Psoas muscle (tissue), 7 donors: ENCODE measurements at regions not wholly inside any gene's neighbourhood (a gene's known extent, or its start where the extent isn't known, plus 50 kb on each side); places are given as distances from the start of the nearest gene placed in this dataset.

Source experiments
- ATAC-seq, 4 donors: fragments of 200-7000 bp; cut with Tn5 transposase; one replicate each; pipeline ENCODE4 v1.9.1; 2020; ENCODE audit warnings: moderate library complexity in 3 of 4, mild to moderate bottlenecking in 2 of 4
- DNase-seq, 2 donors: peaks; one replicate each; pipeline ENCODE4 v3.0.0-alpha.2; 2020
- H3K27ac ChIP-seq: fragments of 200-600 bp; one replicate; pipeline ENCODE4 v1.8.0; 2022
- H3K27me3 ChIP-seq, 3 donors: fragments of 200-600 bp in 1 of 3; one replicate each; pipeline versions ENCODE4 v1.6.1 to v1.8.0; 2013 to 2022; ENCODE audit warnings: low read length in 2 of 3, mild to moderate bottlenecking in 2 of 3, moderate library complexity in 1 of 3; ENCODE audit not compliant: insufficient read depth in 3 of 3
- H3K36me3 ChIP-seq, 2 donors: fragments of 200-600 bp in 1 of 2; one replicate each; pipeline versions ENCODE4 v1.6.1 to v1.8.0; 2013 to 2022; ENCODE audit warnings: low read depth in 1 of 2, mild to moderate bottlenecking in 1 of 2, moderate library complexity in 1 of 2; ENCODE audit not compliant: insufficient read depth in 1 of 2
- H3K4me1 ChIP-seq: fragments of 200-600 bp; one replicate; pipeline ENCODE4 v1.8.0; 2022
- H3K4me3 ChIP-seq: fragments of 200-600 bp; one replicate; pipeline ENCODE4 v1.8.0; 2022; ENCODE audit warnings: mild to moderate bottlenecking
- H3K9me3 ChIP-seq: fragments of 200-600 bp; one replicate; pipeline ENCODE4 v1.8.0; 2022
- WGBS, 3 donors: extraction: QIAGEN DNeasy Blood & Tissue Kit; methylation state at CpG; one replicate each; pipeline versions ENCODE4 v1.1.6 to v1.1.7; 2013; 5-methylcytosine and 5-hydroxymethylcytosine counted together
- intact Hi-C, 2 donors: fragments of 100-400 bp; cut with DNase I; formaldehyde crosslinking; loops; one replicate each; pipeline versions ENCODE4 v1.11.0 to v1.14.2; 2022
- TF ChIP-seq, protein P1 (sequence below): fragments of 200-600 bp; IDR thresholded peaks from one replicate; pipeline ENCODE4 v1.8.0; 2022; ENCODE audit warnings: antibody characterized with exemption
- donor health status: healthy with polysubstance abuse.
- donor health status: DM: no; HTN: no; CAD: no; lungs with moderate emphysema.
- donor health status: Bipolar disorder and iron deficiency.
- donor health status: healthy.
- donor health status: DM: yes; HTN: yes; CAD: no.
- donor health status: DM: no; HTN: no; CAD: no.
- donor health status: DM: yes; HTN: yes; CAD: no.

DNA sequence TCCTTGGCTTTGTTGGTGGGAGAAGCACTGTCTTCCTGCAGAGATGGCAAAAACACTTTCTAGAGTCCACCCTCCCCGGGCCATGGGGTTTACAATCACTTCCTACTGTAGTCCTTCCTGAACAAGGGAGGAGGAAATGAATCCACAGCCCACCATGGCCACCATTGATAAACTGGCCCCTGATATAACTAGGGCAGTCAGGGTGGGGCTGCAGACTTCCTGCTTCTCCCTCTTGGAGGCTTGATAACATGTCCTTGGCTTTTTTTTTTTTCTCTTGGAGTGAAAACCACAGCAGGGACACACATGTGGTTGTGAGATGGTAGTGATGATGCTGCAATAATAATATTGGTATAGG lies 437.8 kb downstream of the ZNF521 start:
- no peak overlapping the region for H3K27ac ChIP-seq
- WGBS, 3 donors: 8 to 35% (median 22%) methylated on average over 1 of the region's 1 CpG
- TF ChIP-seq, protein P1, sequence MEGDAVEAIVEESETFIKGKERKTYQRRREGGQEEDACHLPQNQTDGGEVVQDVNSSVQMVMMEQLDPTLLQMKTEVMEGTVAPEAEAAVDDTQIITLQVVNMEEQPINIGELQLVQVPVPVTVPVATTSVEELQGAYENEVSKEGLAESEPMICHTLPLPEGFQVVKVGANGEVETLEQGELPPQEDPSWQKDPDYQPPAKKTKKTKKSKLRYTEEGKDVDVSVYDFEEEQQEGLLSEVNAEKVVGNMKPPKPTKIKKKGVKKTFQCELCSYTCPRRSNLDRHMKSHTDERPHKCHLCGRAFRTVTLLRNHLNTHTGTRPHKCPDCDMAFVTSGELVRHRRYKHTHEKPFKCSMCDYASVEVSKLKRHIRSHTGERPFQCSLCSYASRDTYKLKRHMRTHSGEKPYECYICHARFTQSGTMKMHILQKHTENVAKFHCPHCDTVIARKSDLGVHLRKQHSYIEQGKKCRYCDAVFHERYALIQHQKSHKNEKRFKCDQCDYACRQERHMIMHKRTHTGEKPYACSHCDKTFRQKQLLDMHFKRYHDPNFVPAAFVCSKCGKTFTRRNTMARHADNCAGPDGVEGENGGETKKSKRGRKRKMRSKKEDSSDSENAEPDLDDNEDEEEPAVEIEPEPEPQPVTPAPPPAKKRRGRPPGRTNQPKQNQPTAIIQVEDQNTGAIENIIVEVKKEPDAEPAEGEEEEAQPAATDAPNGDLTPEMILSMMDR: no peak
- DNase-seq (no peak), ATAC-seq (no peak)
- no peaks in the 10 kb centered on the region for H3K9me3 ChIP-seq
- intact Hi-C loops: no loop called here
- no peak overlapping the region for H3K4me3 ChIP-seq
- H3K27me3 ChIP-seq: no peaks in the 10 kb centered on the region
- no peaks in the 10 kb centered on the region for H3K36me3 ChIP-seq
- H3K4me1 ChIP-seq: no peaks in the 10 kb centered on the region

DNA sequence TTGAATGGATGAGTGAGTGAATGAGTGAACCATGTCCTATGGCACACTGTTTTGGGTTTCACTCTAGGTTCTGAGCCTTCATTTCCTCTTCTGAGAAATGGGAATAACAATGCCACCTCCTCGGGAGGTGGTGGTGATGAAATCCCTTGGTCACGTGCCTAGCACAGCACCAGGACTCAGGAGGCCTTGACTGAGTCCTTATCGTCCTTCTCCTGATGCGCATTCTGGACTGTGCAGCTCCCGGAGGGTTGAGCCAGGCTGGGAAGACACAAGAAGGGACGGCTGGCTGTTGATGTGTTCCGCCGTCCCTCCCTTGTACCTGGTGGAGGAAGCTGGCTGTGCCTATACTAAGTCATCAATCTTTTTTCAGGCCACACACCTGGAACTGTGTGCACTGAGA lies 437.3 kb downstream of the ZNF521 start:
- Histone ChIP-seq H3K27ac (no peak overlapping the region), H3K36me3 (no peaks in the 10 kb centered on the region), H3K27me3 (no peaks in the 10 kb centered on the region), H3K4me1 (no peaks in the 10 kb centered on the region), H3K9me3 (no peaks in the 10 kb centered on the region), H3K4me3 (no peak overlapping the region)
- DNase-seq: no peak
- intact Hi-C loops: no loop called here
- TF ChIP-seq, protein P1: no peak
- ATAC-seq: no peak
- WGBS, 3 donors: 84 to 87% (median 85%) methylated on average over 8 of the region's 8 CpGs

DNA sequence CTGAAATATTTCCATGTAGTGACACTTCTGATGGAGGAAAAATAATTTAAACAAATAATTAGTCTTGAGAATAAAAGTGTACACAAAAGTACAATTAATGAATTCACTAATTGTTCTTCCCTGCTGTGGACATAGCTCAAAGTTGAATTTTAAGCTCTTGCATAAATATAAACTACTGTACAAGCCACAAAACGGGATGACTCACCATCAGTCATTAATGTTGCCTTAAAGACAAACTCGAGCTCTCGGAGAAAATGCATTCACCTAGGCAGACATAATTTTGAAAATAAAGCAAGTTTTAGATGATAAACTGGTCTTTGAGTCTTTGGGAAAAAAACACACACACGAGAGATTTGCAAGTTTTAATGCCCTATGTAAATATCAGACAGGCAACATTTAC lies 436.4 kb downstream of the ZNF521 start:
- Histone ChIP-seq H3K9me3 (no peaks in the 10 kb centered on the region), H3K4me3 (no peak overlapping the region), H3K27me3 (no peaks in the 10 kb centered on the region), H3K27ac (no peak overlapping the region), H3K36me3 (no peaks in the 10 kb centered on the region), H3K4me1 (no peaks in the 10 kb centered on the region)
- DNase-seq (no peak), ATAC-seq (no peak)
- 72 to 87% (median 86%) methylated on average over 4 of the region's 4 CpGs for WGBS, 3 donors
- intact Hi-C loops: no loop called here
- TF ChIP-seq, protein P1: no peak

DNA sequence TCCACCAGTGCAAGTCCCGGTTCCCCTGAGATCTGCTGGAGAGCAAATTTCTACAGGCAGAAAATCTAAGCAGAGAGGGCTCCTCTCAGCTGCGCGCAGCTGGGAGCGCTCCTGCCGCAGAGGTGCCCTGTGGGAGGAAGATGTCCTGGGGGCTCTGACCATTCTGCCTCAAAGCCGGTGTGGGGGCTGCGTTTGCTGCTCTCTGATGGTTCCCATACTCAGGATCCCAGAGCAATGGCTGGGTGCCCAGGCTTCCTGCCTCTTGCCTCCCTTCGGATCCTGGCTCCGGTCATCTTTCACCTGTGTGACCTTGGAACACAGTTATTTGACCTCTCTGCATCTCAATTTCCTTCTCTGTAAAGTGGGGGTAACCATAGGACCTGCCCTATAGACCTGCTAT lies 434.2 kb downstream of the ZNF521 start:
- ATAC-seq (no peak), DNase-seq (no peak)
- no peak overlapping the region for H3K27ac ChIP-seq
- H3K9me3 ChIP-seq: no peaks in the 10 kb centered on the region
- 60 to 72% (median 68%) methylated on average over 9 of the region's 9 CpGs for WGBS, 3 donors
- TF ChIP-seq, protein P1: no peak
- no peaks in the 10 kb centered on the region for H3K36me3 ChIP-seq
- no peaks in the 10 kb centered on the region for H3K4me1 ChIP-seq
- intact Hi-C loops: no loop called here
- no peak overlapping the region for H3K4me3 ChIP-seq
- no peaks in the 10 kb centered on the region for H3K27me3 ChIP-seq

DNA sequence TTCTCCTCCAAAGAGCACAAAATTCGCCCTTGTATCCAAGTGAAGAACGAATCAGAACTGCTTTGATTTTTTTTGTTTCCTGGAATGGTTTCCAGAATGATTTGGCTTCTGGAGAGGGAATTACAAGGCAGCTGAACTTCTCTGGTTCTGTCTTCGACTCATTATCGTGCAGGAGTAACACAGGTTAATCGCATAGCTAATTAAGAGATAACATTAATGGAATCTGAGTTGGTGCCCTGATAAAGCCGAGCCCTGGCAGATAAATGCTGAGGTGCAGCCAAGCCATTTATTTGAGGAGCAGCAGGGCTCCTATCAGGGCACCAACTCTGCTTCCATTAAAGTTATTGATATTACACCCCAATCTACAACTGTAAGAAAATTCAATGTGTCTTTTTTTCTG lies 433.7 kb downstream of the ZNF521 start:
- Histone ChIP-seq H3K27me3 (no peaks in the 10 kb centered on the region), H3K4me1 (no peaks in the 10 kb centered on the region), H3K4me3 (no peak overlapping the region), H3K36me3 (no peaks in the 10 kb centered on the region), H3K9me3 (no peaks in the 10 kb centered on the region), H3K27ac (no peak overlapping the region)
- intact Hi-C loops: no loop called here
- DNase-seq (no peak), ATAC-seq (no peak)
- TF ChIP-seq, protein P1: no peak
- 38 to 55% (median 44%) methylated on average over 6 of the region's 6 CpGs for WGBS, 3 donors
